ENCODE measurements at regions not wholly inside any gene's neighbourhood (a gene's known extent, or its start where the extent isn't known, plus 50 kb on each side); places are given as distances from the start of the nearest gene placed in this dataset.
A peak's percentile ranks its signal among the peaks of the same experiment; 100 is the strongest.

DNA sequence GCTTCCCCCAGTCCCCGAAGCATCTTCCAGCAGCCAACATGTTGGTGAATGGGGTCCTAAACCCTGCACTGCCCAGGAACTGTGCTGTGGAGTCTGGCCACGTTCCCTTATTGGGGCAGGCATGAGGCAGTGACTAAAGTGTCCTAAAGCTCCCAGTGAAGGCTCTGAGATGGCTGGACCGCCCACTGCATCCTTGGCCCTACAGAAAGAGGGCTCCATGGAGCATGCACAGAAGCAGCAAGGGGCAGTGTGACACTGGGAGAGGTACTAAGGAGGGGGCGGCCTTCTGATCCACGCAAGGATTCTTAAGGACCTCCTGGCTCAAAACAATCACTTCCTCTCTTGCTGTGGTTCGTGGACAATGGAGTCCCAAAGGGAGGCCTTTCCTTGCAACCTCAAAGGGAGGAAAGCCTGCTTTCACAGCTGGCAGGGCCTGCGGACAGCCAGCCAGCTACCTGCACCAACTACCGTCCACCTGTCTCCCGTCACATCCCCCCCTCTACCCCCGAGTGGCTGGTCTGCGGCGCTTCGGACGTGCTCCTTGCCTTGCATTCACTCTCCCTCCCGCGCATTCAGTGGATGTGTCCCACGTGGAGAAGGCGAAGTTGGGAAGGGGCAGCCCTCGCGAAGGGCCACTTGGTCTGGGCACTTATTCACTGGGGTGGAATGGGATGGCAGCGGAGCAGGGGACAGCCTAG lies 63.9 kb upstream of the STARD13 start:
- peak overlapping the region; percentile 92 for H3K4me2 ChIP-seq (ENCODE audit: low read length)
- H3K9ac ChIP-seq = no peak overlapping the region
- peak overlapping the region; percentile 86 for H3K27ac ChIP-seq
- peak overlapping the region; percentile 80 for H3K4me3 ChIP-seq (ENCODE audit: low read depth, low read length)
- peaks cover 7% of the 10 kb centered on the region for H3K79me2 ChIP-seq
- peak overlapping the region; percentile 68 for H2AFZ ChIP-seq
- TF ChIP-seq, protein P1, sequence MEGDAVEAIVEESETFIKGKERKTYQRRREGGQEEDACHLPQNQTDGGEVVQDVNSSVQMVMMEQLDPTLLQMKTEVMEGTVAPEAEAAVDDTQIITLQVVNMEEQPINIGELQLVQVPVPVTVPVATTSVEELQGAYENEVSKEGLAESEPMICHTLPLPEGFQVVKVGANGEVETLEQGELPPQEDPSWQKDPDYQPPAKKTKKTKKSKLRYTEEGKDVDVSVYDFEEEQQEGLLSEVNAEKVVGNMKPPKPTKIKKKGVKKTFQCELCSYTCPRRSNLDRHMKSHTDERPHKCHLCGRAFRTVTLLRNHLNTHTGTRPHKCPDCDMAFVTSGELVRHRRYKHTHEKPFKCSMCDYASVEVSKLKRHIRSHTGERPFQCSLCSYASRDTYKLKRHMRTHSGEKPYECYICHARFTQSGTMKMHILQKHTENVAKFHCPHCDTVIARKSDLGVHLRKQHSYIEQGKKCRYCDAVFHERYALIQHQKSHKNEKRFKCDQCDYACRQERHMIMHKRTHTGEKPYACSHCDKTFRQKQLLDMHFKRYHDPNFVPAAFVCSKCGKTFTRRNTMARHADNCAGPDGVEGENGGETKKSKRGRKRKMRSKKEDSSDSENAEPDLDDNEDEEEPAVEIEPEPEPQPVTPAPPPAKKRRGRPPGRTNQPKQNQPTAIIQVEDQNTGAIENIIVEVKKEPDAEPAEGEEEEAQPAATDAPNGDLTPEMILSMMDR (IDR thresholded peaks at IDR 0.05) = no peak
- H3K36me3 ChIP-seq (ENCODE audit: control insufficient read depth, insufficient read depth, low read length) = no peaks in the 10 kb centered on the region
- no peaks in the 10 kb centered on the region for H3K9me3 ChIP-seq (ENCODE audit: control insufficient read depth, low read length)
- peaks cover 3% of the 10 kb centered on the region for H3K4me1 ChIP-seq
- no peaks in the 10 kb centered on the region for H3K27me3 ChIP-seq (ENCODE audit: control insufficient read depth, insufficient read depth, low read length)

DNA sequence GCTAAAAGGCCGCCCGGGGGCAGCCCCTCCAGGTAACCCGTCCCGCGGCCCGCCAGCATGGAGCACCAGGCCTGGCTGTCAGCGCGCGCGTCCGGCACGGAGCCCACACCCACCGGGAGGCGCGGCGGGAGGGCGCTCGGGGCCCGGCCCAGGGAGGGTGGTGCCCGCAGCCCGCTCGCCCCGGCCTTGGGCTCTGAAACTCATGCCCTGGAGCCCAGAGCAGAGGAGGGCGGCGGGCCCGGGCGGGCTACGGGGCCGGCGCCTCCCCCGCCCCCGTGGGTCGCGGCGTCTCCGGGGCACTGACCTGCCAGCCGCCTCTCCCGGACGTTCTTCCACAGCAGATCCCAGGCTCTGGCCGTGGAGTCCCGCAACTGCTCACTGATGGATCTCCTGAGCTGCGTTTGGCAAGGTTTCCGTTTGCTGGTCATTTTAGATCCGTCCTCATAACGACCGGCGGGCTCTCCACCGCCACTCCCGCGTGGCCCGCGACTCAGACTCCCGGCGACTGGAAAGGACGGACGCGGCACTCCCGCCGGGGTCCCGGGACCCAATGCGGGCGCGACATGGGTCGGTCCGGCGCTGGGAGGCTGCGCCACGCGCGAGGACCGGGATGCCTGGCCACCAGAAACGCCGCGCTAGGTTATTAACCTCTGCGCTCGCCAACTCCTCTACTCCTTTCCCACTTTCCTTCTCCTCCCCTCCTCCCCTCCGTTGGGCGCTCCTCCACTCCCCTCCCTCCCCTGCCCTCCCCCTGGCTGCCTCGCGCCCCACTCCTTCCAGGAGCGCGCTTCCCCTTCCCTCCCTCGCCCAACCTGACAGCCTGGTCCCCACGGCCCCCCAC lies 64.7 kb upstream of the STARD13 start:
- Histone ChIP-seq H3K9me3 (ENCODE audit: control insufficient read depth, low read length) (no peaks in the 10 kb centered on the region), H3K4me1 (peaks cover 3% of the 10 kb centered on the region), H3K79me2 (peaks cover 7% of the 10 kb centered on the region), H3K36me3 (ENCODE audit: control insufficient read depth, insufficient read depth, low read length) (no peaks in the 10 kb centered on the region), H3K4me3 (ENCODE audit: low read depth, low read length) (peak overlapping the region; percentile 80), H3K27ac (peak overlapping the region; percentile 86), H3K9ac (peak overlapping the region; percentile 35), H3K4me2 (ENCODE audit: low read length) (peak overlapping the region; percentile 92), H3K27me3 (ENCODE audit: control insufficient read depth, insufficient read depth, low read length) (no peaks in the 10 kb centered on the region), H2AFZ (peak overlapping the region; percentile 68)
- TF ChIP-seq, protein P1 (IDR thresholded peaks at IDR 0.05) = no peak

DNA sequence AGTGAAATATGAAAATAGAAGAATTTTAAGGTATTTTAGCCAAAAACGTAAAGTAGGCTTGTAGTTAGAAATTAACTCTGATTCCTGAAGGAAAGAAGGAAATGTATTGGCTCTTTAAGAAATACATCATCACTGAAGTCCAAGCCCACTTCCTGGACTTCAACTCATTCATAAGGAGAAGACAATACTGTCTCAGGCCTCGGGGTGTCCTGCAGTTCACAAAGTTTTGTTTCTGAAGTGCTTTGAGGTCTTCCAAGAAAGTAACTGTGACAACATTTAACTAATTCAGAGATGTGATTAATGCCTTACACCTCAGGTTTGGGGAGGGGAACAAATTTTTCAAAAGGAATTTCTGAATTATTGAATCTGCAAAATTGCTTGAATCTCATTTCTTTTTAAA lies 65.8 kb upstream of the STARD13 start:
- H3K79me2 ChIP-seq = peaks cover 7% of the 10 kb centered on the region
- H3K27ac ChIP-seq = peak overlapping the region; percentile 86
- H3K4me3 ChIP-seq (ENCODE audit: low read depth, low read length) = peak overlapping the region; percentile 80
- H3K36me3 ChIP-seq (ENCODE audit: control insufficient read depth, insufficient read depth, low read length) = no peaks in the 10 kb centered on the region
- H2AFZ ChIP-seq = no peak overlapping the region
- H3K9ac ChIP-seq = no peak overlapping the region
- TF ChIP-seq, protein P1 (IDR thresholded peaks at IDR 0.05) = no peak
- peak overlapping the region; percentile 92 for H3K4me2 ChIP-seq (ENCODE audit: low read length)
- H3K9me3 ChIP-seq (ENCODE audit: control insufficient read depth, low read length) = no peaks in the 10 kb centered on the region
- no peaks in the 10 kb centered on the region for H3K27me3 ChIP-seq (ENCODE audit: control insufficient read depth, insufficient read depth, low read length)
- peaks cover 3% of the 10 kb centered on the region for H3K4me1 ChIP-seq

DNA sequence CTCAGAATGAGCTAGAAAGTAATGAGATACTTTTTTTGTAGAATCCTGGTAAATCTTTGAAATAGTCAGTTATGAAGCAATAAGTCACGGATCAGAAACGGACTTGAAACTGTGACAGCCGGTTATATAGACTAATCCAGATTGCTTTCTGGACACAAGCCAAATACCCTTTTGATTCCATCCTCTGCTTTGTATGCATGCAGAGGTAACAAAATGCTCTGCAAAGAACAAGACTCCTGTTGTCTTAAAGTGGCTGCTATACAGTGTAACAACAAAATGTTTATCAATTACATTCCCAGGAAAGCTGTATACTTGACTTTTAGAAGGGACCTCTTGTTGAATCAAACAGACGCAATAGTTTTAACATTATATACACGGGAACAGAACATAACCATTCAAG lies 66.5 kb upstream of the STARD13 start:
- no peaks in the 10 kb centered on the region for H3K9me3 ChIP-seq (ENCODE audit: control insufficient read depth, low read length)
- TF ChIP-seq, protein P1 (IDR thresholded peaks at IDR 0.05) = no peak
- H2AFZ ChIP-seq = no peak overlapping the region
- peaks cover 4% of the 10 kb centered on the region for H3K79me2 ChIP-seq
- no peaks in the 10 kb centered on the region for H3K27me3 ChIP-seq (ENCODE audit: control insufficient read depth, insufficient read depth, low read length)
- H3K4me2 ChIP-seq (ENCODE audit: low read length) = no peak overlapping the region
- H3K9ac ChIP-seq = no peak overlapping the region
- H3K4me1 ChIP-seq = peaks cover 3% of the 10 kb centered on the region
- H3K4me3 ChIP-seq (ENCODE audit: low read depth, low read length) = no peak overlapping the region
- no peak overlapping the region for H3K27ac ChIP-seq
- no peaks in the 10 kb centered on the region for H3K36me3 ChIP-seq (ENCODE audit: control insufficient read depth, insufficient read depth, low read length)

Data from parathyroid adenoma (tissue), 2 donors.